GM18870 (cell line): ENCODE measurements at regions not wholly inside any gene's neighbourhood (a gene's known extent, or its start where the extent isn't known, plus 50 kb on each side); places are given as distances from the start of the nearest gene placed in this dataset.

Source experiments
- ATAC-seq: cut with Tn5 transposase; IDR thresholded peaks from one replicate; pipeline ENCODE4 v1.9.1; 2021; ENCODE audit warnings: moderate library complexity; ENCODE audit not compliant: unreplicated experiment

GRCh38 chr9:16193066-16193465 is 640.2 kb downstream of the CCDC171 start:
- ATAC-seq = no peak

GRCh38 chr9:16196206-16196605 is 643.4 kb downstream of the CCDC171 start:
- ATAC-seq = no peak

GRCh38 chr9:16197578-16198370 is 644.9 kb downstream of the CCDC171 start:
- no peak for ATAC-seq

DNA sequence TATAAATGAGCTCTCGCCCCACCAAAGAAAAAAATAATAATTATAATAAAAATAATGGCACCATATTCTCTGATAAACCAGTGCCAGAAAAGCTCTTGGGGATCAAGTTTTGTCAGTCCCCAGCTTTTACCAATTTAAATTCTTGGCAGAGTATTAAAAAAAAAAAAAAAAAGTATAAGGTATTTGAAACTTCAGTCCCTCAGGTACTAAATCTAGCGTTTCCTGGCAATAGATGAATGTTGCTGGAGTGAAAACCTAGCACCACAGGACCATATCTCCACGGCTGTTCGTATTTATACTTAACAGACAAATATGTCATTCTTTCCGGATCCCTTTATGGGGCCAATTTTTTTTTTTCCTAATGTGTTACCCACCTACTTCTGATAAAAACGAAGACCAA is 646.2 kb downstream of the CCDC171 start:
- no peak for ATAC-seq

DNA sequence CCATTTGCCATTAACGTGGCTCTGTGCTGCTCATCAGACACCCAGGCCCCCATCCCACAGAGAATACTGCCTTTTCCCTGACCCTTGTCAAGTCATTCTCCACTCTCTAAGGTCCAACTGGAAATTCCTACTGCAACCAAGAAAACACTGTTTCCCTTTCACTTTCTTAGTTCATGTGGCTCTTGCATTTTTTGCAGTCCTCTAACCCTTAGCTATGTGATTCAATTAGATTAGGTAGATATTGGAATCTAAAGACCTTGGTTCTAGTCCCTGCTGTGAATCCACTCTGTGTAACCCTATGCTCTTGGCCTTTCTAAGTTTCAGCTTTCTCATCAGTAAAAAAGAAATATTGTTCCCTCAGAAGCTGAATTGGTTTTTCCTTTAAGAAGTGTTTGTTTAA is 649.4 kb downstream of the CCDC171 start:
- ATAC-seq = no peak

DNA sequence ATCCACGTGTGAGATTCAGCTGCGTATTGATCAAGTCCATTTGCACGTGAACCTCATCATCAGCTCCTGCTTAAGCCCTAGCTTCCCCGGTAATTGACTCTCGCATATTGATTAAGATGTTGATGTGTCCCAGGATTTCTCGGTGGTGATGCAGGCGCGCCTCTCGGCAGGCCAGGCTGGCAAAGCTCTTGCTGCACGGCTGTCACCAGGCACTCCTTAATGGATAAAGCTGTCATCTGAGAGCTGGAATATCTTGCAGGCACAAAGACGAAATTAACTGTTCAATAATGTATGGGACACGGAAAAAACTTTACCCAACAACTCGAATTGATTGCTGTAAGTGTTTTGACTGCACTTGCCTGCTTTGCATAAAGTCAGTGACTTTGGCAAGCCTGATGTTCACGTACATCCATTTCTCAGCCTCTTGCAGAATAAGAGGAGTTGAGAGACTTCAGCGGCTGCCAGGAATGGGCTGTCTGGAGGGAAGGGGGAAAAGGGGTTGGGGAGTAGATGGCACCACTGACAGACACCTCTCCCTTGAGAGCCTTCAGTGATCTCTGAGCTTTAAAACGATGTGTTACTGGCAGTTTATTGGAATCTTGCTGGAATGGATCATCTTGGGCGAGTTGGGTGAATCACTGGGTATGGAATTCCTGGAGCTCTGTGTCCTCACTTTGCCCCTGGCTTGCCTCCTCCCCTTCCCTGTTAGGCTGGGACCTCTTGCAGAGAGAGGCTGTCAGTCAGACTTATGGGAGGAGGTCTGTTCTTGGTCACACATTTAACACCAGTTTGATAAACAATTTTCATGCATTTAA is 650.3 kb downstream of the CCDC171 start:
- ATAC-seq = no peak

GRCh38 chr9:16203729-16204573 is 651.1 kb downstream of the CCDC171 start:
- no peak for ATAC-seq

- ATAC-seq = no peak
These were observed 652.6 kb downstream of the CCDC171 start for GRCh38 chr9:16205455-16205854.

- no peak for ATAC-seq
These were observed 653.7 kb downstream of the CCDC171 start for GRCh38 chr9:16206518-16206917.

DNA sequence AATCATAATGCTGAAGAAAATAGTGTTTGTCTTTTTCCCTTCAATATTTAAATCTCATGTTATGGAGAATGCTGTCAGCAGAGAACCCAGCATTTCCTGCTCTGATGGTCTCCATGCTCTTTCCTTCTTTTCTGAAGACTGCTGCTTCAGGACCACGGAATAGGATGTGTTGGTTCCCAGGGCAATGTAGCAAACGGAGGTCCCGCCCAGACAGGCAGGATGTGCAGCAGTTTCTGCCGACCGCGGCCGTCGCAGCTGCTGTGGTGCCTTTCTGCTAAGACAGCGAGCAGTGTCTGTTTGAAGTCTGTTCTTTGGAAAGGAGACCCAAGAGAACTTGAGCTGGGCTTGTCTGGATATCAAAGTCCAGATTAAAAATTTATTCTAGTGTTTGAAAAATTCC is 654.3 kb downstream of the CCDC171 start:
- peak; percentile 48 for ATAC-seq

DNA sequence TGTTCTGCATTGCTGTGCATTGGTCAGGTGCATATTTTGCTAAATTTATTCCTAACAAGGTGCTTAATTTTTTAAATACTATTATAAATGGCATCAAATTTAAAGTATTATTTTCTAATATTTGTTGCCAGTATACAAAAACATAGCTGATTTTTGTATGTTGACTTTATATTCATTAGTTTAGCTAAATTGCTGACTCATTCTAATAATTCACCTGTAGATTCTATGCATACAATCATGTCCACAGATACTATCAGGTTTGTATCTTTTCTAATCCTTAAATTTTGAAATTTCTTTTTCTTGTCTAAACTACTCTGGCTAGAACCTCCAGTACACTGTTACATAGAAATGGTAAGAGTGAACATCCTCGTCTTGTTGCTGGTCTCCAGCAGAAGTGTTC is 657.6 kb downstream of the CCDC171 start:
- ATAC-seq = no peak

- ATAC-seq = no peak
These were observed 658.5 kb downstream of the BNC2 start for GRCh38 chr9:16211946-16212345.

DNA sequence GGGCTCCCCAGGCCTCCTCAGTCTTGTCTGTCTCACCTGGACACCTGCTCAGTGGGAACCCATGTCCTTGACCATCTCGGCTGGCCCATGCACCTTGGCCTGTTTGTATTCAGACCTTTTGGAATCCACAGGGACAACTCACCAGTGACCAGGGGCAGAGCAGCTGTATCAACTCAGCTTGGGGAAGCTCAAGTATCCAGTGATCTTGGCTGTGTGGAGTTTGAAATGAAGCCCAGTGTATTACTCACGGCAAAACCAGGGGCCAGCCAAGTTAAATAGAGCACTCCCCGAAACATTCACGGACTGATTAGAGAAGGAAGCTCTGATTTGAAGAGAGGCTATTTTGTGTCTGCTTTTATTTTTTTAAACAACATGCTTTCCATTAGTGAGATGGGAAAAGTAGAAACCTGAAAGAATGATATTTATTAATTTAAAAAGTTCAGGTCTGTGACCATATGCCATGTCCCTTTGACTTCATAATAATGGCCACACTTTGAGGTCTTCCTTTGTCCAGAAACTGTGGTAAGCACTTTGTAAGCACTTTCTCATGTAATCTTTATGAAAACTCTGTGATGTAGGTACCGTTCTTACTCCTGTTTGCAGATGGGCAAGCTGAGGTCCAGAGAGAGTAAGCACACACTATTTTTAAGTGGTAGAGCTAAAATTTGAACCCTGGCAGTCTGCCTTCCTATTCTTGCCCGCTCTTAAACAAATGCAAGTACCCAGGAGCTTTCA is 656.5 kb downstream of the BNC2 start:
- no peak for ATAC-seq

DNA sequence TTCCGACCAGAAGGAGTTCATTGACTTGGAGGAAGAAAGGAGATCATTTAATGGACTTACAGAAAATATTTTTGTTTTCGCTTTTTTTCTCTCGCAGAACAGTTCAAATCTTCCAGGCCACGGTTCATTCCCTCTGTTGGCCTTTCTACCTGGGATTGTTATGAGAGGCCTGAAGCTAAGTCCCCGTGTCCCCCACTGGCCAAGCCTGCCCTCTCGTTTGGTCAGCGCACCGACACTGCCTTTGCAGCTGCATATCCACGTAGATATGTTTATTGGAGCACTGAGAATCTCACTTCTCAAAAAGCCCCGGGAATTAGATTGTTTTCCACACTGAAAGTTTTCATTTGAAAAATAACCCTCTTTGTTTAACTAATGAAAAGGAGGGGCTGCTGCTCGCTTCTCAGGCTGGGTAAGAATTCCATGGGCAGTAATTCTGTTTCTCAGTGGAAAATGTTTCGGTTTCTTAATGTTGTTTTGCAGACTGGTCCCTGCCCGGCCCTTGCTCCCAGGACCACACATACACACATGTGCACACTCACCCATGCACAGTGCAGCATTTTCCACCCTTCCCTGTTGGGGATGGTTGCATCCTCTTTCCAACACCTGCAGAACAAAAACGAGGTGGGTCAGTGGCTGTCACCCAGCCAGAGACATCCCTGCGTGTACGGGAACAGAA is 655.7 kb downstream of the BNC2 start:
- no peak for ATAC-seq

DNA sequence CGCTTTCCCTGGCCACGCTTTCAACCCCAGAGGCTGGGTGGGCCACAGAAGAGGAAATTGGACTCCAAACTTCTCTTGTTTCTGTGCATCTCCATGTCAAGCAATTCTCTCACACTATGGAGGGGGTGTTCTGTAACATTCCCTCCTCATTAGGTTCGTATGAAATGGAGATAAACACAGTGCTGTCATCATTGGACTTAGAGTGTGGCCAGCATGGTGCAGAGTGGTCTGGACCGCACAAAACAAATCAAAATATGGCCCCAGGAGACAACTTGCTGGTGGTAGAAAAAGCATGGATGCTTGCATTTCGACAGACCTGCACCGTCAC is 655.2 kb downstream of the BNC2 start:
- ATAC-seq = no peak

- no peak for ATAC-seq
These were observed 652.3 kb downstream of the BNC2 start for GRCh38 chr9:16217943-16218701.

- peak; percentile 43 for ATAC-seq
These were observed 649.1 kb downstream of the BNC2 start for GRCh38 chr9:16221366-16221765.

DNA sequence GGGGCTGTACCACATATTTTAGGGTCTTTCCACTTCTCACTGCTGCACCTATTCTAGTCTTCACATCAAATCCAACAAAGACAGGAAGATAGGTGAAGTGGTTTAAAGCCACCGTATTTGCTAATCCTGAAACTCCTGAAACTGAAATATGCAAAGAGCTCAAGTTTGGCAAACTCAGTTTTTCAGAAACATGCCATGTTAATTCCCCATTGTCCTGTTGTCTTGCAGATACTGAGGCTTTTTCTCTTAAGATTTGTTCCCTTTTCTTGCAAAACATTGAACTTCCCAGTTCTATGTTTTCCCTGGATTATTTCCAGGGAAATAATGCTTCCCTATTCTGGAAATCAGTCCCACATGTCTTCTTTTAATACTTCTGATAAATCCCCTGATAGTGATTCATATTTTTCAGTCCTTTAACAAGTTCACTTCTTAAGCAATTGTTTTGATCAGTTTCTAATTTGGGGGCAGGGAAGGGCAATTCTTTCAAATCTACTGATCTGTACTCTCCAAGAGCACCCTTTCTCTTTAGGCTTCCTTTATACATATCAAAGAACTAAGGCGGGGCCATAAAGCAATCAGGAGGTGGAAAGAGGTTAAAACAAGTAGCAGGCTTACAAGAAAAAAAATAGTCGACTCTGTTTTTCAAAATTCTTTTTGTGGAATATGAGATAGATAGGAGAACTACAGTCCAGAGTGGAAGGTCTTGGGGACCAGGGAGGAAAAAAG is 648.5 kb downstream of the BNC2 start:
- peak; percentile 82 for ATAC-seq
